Heart right ventricle (tissue), 16 donors: ENCODE measurements at regions not wholly inside any gene's neighbourhood (a gene's known extent, or its start where the extent isn't known, plus 50 kb on each side); places are given as distances from the start of the nearest gene placed in this dataset.

Source experiments
- ATAC-seq, 8 donors: fragments of 200-7000 bp; cut with Tn5 transposase; one replicate each; pipeline ENCODE4 v1.9.1; 2020; ENCODE audit warnings: mild to moderate bottlenecking in 8 of 8, moderate library complexity in 8 of 8, moderate number of reproducible peaks in 1 of 8
- DNase-seq, 2 donors: peaks; one replicate each; pipeline ENCODE4 v3.0.0-alpha.2; 2020
- H3K27ac ChIP-seq, 10 donors: fragments of 200-600 bp; sonication (generic) in 2 of 10; one replicate each; pipeline versions ENCODE4 v1.5.0 to v1.8.0; 2020 to 2022; ENCODE audit warnings: mild to moderate bottlenecking in 3 of 10
- H3K27me3 ChIP-seq, 7 donors: fragments of 200-600 bp; one replicate each; pipeline ENCODE4 v1.8.0; 2021 to 2022; ENCODE audit warnings: mild to moderate bottlenecking in 2 of 7
- H3K36me3 ChIP-seq, 9 donors: fragments of 200-600 bp; sonication (generic) in 1 of 9; one replicate each; pipeline versions ENCODE4 v1.5.0 to v1.8.0; 2020 to 2022; ENCODE audit warnings: mild to moderate bottlenecking in 2 of 9
- H3K4me1 ChIP-seq, 9 donors: fragments of 200-600 bp; sonication (generic) in 1 of 9; one replicate each; pipeline versions ENCODE4 v1.5.0 to v1.8.0; 2020 to 2022; ENCODE audit warnings: mild to moderate bottlenecking in 4 of 9
- H3K4me3 ChIP-seq, 10 donors: fragments of 200-600 bp; sonication (generic) in 2 of 10; one replicate each; pipeline versions ENCODE4 v1.5.0 to v1.8.0; 2020 to 2022; ENCODE audit warnings: mild to moderate bottlenecking in 7 of 10, moderate library complexity in 2 of 10
- H3K9me3 ChIP-seq, 11 donors: fragments of 200-600 bp in 10 of 11; sonication (generic) in 2 of 11; one replicate each; pipeline versions ENCODE4 v1.5.0 to v1.8.0; 2013 to 2022; ENCODE audit warnings: mild to moderate bottlenecking in 2 of 11, control low read depth in 1 of 11, moderate library complexity in 1 of 11
- CTCF ChIP-seq, 9 donors: fragments of 200-600 bp; sonication (generic) in 2 of 9; IDR thresholded peaks; one replicate each; pipeline versions ENCODE4 v1.5.0 to v1.8.0; 2021 to 2022; ENCODE audit warnings: antibody characterized with exemption in 9 of 9, mild to moderate bottlenecking in 5 of 9, moderate library complexity in 1 of 9
- WGBS, 2 donors: extraction: QIAGEN DNeasy Blood & Tissue Kit; methylation state at CpG; one replicate each; pipeline ENCODE4 v1.1.7; 2013; ENCODE audit warnings: inconsistent platforms in 1 of 2; 5-methylcytosine and 5-hydroxymethylcytosine counted together
- intact Hi-C, 10 donors: fragments of 100-400 bp; cut with DNase I; formaldehyde crosslinking; loops; one replicate each; pipeline versions ENCODE4 v1.11.1 to v1.14.2; 2022
- donor health status: Arrhythmogenic right ventricular cardiomyopathy.
- donor health status: ischemic (EF 13 %, LVEDD 7.1; RV severe dilation, severe dysfunction).
- donor health status: healthy with polysubstance abuse.
- donor health status: DM: no; HTN: yes; CAD: no.
- donor health status: DM: no; HTN: no; CAD: no.
- donor health status: ischemic (EF 25% LVEDD 6.9; RV normal size, moderate dysfunction).
- donor health status: ischemic (EF 25% LVEDD 5.7; RV mildly dilated, moderate dysfunction).
- donor health status: healthy.
- donor health status: DM: yes; HTN: yes; CAD: no.
- donor health status: Ischemic cardiomyopathy.
- donor health status: ischemic (EF 35%, LVEDD 5.7; RV mildly dilated, moderate dysfunction).
- donor health status: nonischemic (EF 11% LVEDD 7.7; RV severe dilation, severe dysfunction).
- donor health status: DM: yes; HTN: yes; CAD: no.
- donor health status: PGD.
- donor health status: ischemic (EF 29% LVEDD 5.4; RV normal size, mild dysfunction).
- donor health status: nonischemic (EF 23%, LVEDD 6.1; RV moderate dilation, normal function).

GRCh38 chr3:10555263-10555662 lies 49.9 kb upstream of the ATP2B2 start:
- ATAC-seq, result no peak
- Histone ChIP-seq H3K4me1 (peaks cover 0 to 13% (median 0%) of the 10 kb centered on the region in 9 donors), H3K27ac (no peak overlapping the region), H3K9me3 (no peaks in the 10 kb centered on the region), H3K36me3 (no peaks in the 10 kb centered on the region), H3K4me3 (no peak overlapping the region), H3K27me3 (peaks cover 0 to 14% (median 0%) of the 10 kb centered on the region in 7 donors)
- TF ChIP-seq CTCF (IDR thresholded peaks at IDR 0.05), result no peak
- WGBS, 2 donors, result 79 to 86% methylated on average over 1 of the region's 1 CpG
- no peak for DNase-seq
- intact Hi-C loops, result no loop called here

DNA sequence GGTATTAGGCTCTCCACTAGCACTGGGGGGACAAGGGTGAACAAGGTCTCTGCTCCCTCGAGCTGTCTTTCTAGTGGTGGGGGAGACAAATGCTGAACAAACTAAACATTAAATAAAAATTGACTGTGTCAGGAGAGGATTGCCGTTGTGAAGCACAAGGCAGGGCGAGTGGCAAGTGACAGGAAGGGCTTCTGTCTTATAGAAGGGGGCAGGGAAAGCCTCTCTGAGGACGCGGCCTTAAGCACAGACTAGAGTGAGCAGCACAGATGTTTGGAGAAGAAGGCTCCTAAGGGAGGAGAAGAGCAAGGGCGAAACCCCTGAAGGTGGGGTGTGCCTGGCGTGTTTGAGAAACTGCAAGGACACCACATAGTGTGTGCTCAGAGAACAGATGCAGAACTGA lies 50.9 kb upstream of the ATP2B2 start:
- intact Hi-C loops, result no loop called here
- ATAC-seq (no peak), DNase-seq (no peak)
- no peaks in the 10 kb centered on the region for H3K36me3 ChIP-seq
- no peak overlapping the region for H3K4me3 ChIP-seq
- peaks cover 0 to 11% (median 0%) of the 10 kb centered on the region in 9 donors for H3K4me1 ChIP-seq
- no peak overlapping the region for H3K27ac ChIP-seq
- WGBS, 2 donors, result 59 to 63% methylated on average over 7 of the region's 7 CpGs
- H3K9me3 ChIP-seq, result no peaks in the 10 kb centered on the region
- TF ChIP-seq CTCF (IDR thresholded peaks at IDR 0.05), result no peak
- peaks cover 0 to 24% (median 6%) of the 10 kb centered on the region in 7 donors for H3K27me3 ChIP-seq

DNA sequence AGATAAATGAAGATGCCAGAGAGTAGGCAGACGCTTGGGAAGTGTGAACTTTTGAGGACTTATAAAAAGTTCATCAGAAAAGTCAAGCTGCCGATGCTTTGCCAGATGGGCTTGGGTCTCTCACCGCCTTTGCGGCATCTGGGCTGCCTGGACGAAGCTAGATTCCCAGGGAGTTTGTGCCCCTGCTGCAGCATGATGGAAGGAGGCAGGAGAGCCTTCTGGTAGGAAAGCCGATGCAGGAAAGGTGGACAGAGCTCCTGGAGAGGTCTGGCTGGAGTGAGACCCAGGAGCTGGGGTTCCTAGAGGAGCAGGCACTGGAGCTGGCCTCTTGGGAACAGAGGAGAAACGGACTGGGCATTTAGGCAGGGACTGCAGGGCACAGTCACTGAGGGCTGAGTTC lies 51.9 kb upstream of the ATP2B2 start:
- H3K9me3 ChIP-seq, result no peaks in the 10 kb centered on the region
- 71 to 72% methylated on average over 7 of the region's 7 CpGs for WGBS, 2 donors
- peaks cover 0 to 2% (median 0%) of the 10 kb centered on the region in 9 donors for H3K4me1 ChIP-seq
- intact Hi-C loops, result no loop called here
- no peak for TF ChIP-seq CTCF (IDR thresholded peaks at IDR 0.05)
- H3K27ac ChIP-seq, result no peak overlapping the region
- H3K36me3 ChIP-seq, result no peaks in the 10 kb centered on the region
- no peak overlapping the region for H3K4me3 ChIP-seq
- H3K27me3 ChIP-seq, result peaks cover 0 to 24% (median 6%) of the 10 kb centered on the region in 7 donors
- no peak for ATAC-seq
- no peak for DNase-seq

- Histone ChIP-seq H3K27me3 (peaks cover 0 to 25% (median 11%) of the 10 kb centered on the region in 7 donors), H3K4me3 (no peak overlapping the region), H3K9me3 (no peaks in the 10 kb centered on the region), H3K4me1 (no peaks in the 10 kb centered on the region), H3K36me3 (no peaks in the 10 kb centered on the region), H3K27ac (no peak overlapping the region)
- no peak for TF ChIP-seq CTCF (IDR thresholded peaks at IDR 0.05)
- intact Hi-C loops, result no loop called here
- ATAC-seq (no peak), DNase-seq (no peak)
- 58 to 63% methylated on average over 5 of the region's 5 CpGs for WGBS, 2 donors
Measured at GRCh38 chr3:10557781-10558373, 52.5 kb upstream of the ATP2B2 start.
